ENCODE measurements at regions not wholly inside any gene's neighbourhood (a gene's known extent, or its start where the extent isn't known, plus 50 kb on each side); places are given as distances from the start of the nearest gene placed in this dataset.

GRCh38 chr6:15101130-15101529 is 144.7 kb upstream of the JARID2 start (continued):
- no peak for TF ChIP-seq PRRX2 (CRISPR knock-in tag; IDR thresholded peaks at IDR 0.05)

- DNase-seq (ENCODE audit: low spot score) (no peak), ATAC-seq (no peak)
- peaks cover 3% of the 10 kb centered on the region; the same call in 1 of the 2 replicates for H3K36me3 Mint-ChIP-seq
- ChIA-PET CTCF (no interaction called here), POLR2A (interaction anchor here (0.6 kb wide), 1 partner anchor 829 kb away, joined by 3 read pairs; no protein-coding TSS in a partner anchor)
- H3K9me3 Mint-ChIP-seq, result peaks cover 8% of the 10 kb centered on the region
- H3K27ac Mint-ChIP-seq, result no peak overlapping the region
- no peak for TF ChIP-seq ZNF219 (CRISPR knock-in tag; IDR thresholded peaks at IDR 0.05; ENCODE audit: borderline replicate concordance)
- no peak for TF ChIP-seq JAZF1 (CRISPR knock-in tag; IDR thresholded peaks at IDR 0.05)
- no peak for TF ChIP-seq CBFB (CRISPR knock-in tag; IDR thresholded peaks at IDR 0.05; ENCODE audit: low read depth)
- TF ChIP-seq FOXK1 (CRISPR knock-in tag; IDR thresholded peaks at IDR 0.05), result no peak
- TF ChIP-seq ERG (CRISPR knock-in tag; IDR thresholded peaks at IDR 0.05), result no peak
- TF ChIP-seq ZNF416 (CRISPR knock-in tag; IDR thresholded peaks at IDR 0.05), result no peak
- no peak for TF ChIP-seq ZNF512 (CRISPR knock-in tag; IDR thresholded peaks at IDR 0.05; ENCODE audit: borderline replicate concordance)
- TF ChIP-seq CDX4 (CRISPR knock-in tag; IDR thresholded peaks at IDR 0.05; ENCODE audit: borderline replicate concordance), result no peak
- no peak for TF ChIP-seq TEAD4 (CRISPR knock-in tag; IDR thresholded peaks at IDR 0.05)
- TF ChIP-seq FOXP1 (CRISPR knock-in tag; IDR thresholded peaks at IDR 0.05; ENCODE audit: borderline replicate concordance), result no peak
- TF ChIP-seq ZBTB43 (CRISPR knock-in tag; IDR thresholded peaks at IDR 0.05), result no peak
- no peak for TF ChIP-seq USF2 (CRISPR knock-in tag; IDR thresholded peaks at IDR 0.05)
- TF ChIP-seq USF1 (CRISPR knock-in tag; IDR thresholded peaks at IDR 0.05), result no peak
- TF ChIP-seq IRF1 (CRISPR knock-in tag; IDR thresholded peaks at IDR 0.05), result no peak
- no peak for TF ChIP-seq CTCF (IDR thresholded peaks at IDR 0.05)
- TF ChIP-seq NR2C2 (CRISPR knock-in tag; IDR thresholded peaks at IDR 0.05), result no peak
- no peak for TF ChIP-seq ATF3 (CRISPR knock-in tag; conservative IDR thresholded peaks at IDR 0.05)
- no peak for TF ChIP-seq FOXP4 (CRISPR knock-in tag; IDR thresholded peaks at IDR 0.05)
- TF ChIP-seq TP53 (CRISPR knock-in tag; IDR thresholded peaks at IDR 0.05), result no peak
- no peak for TF ChIP-seq TEAD1 (CRISPR knock-in tag; IDR thresholded peaks at IDR 0.05)
- no peaks in the 10 kb centered on the region for H3K4me1 Mint-ChIP-seq
- H3K4me3 Mint-ChIP-seq, result no peak overlapping the region
- no peaks in the 10 kb centered on the region for H3K27me3 Mint-ChIP-seq (ENCODE audit: low read depth)
Observed at GRCh38 chr6:15102241-15102640, 143.6 kb upstream of the JARID2 start.
